CD14-positive monocyte (primary cell): ENCODE measurements at regions not wholly inside any gene's neighbourhood (a gene's known extent, or its start where the extent isn't known, plus 50 kb on each side); places are given as distances from the start of the nearest gene placed in this dataset.
"Not testable (repeated sequence)": the region's sequence is repeated elsewhere in the genome, so short reads cannot be mapped to it uniquely, and the experiment has no call there.

Experiments used
- DNase-seq, 3 donors: peaks; one replicate each; pipeline ENCODE4 v3.0.0-alpha.2; 2011 to 2022
- H2AFZ ChIP-seq: 2 replicates; pipeline ENCODE4 v1.6.0; 2012; ENCODE audit warnings: mild to moderate bottlenecking, low read depth, low read length, inconsistent platforms; ENCODE audit not compliant: insufficient read depth, poor library complexity, severe bottlenecking
- H3K27ac ChIP-seq, 2 donors: 1 replicate in 1 of 2; 2 replicates in 1 of 2; pipeline ENCODE4 v1.5.1; 2012 to 2013; ENCODE audit warnings: low read length in 2 of 2, control low read depth in 1 of 2, inconsistent platforms in 1 of 2, low read depth in 1 of 2, mild to moderate bottlenecking in 1 of 2
- H3K27me3 ChIP-seq, 2 donors: one replicate each; pipeline versions ENCODE4 v1.6.0 to v1.6.1; 2011 to 2013; ENCODE audit warnings: low read length in 2 of 2; ENCODE audit not compliant: control insufficient read depth in 2 of 2, insufficient read depth in 2 of 2
- H3K36me3 ChIP-seq, 2 donors: replicated peaks in 1 of 2; 1 replicate in 1 of 2; 2 replicates in 1 of 2; pipeline versions ENCODE4 v1.5.1 to v1.6.1; 2012 to 2013; ENCODE audit warnings: low read length in 2 of 2, control low read depth in 1 of 2, inconsistent platforms in 1 of 2, mild to moderate bottlenecking in 1 of 2; ENCODE audit not compliant: insufficient read depth in 2 of 2, control insufficient read depth in 1 of 2
- H3K4me1 ChIP-seq, 2 donors: 1 replicate in 1 of 2; 2 replicates in 1 of 2; pipeline versions ENCODE4 v1.5.1 to v1.6.1; 2012 to 2013; ENCODE audit warnings: low read length in 2 of 2, control low read depth in 1 of 2, inconsistent platforms in 1 of 2, mild to moderate bottlenecking in 1 of 2, moderate library complexity in 1 of 2; ENCODE audit not compliant: insufficient read depth in 2 of 2, control insufficient read depth in 1 of 2
- H3K4me2 ChIP-seq: replicated peaks from 2 replicates; pipeline ENCODE3; 2012; ENCODE audit warnings: low read length, moderate library complexity, mild to moderate bottlenecking; ENCODE audit not compliant: poor library complexity, severe bottlenecking; ENCODE audit errors: extremely low read depth
- H3K4me3 ChIP-seq, 3 experiments: fragments of 200-600 bp in 1 of 3; sonication (generic) in 1 of 3; replicated peaks in 1 of 3; 1 replicate in 2 of 3; 2 replicates in 1 of 3; pipeline ENCODE4 v1.5.1; 2011 to 2013; ENCODE audit warnings: low read length in 3 of 3, mild to moderate bottlenecking in 3 of 3, control low read depth in 2 of 3, low read depth in 2 of 3, inconsistent platforms in 1 of 3, moderate library complexity in 1 of 3
- H3K79me2 ChIP-seq: 2 replicates; pipeline ENCODE4 v1.6.0; 2012; ENCODE audit warnings: mild to moderate bottlenecking, control low read depth, inconsistent platforms, low read length, moderate library complexity; ENCODE audit not compliant: insufficient read depth
- H3K9ac ChIP-seq: 2 replicates; pipeline ENCODE4 v1.6.0; 2017; ENCODE audit warnings: low read length, mild to moderate bottlenecking; ENCODE audit not compliant: insufficient read depth, poor library complexity, severe bottlenecking
- H3K9me3 ChIP-seq, 2 donors: replicated peaks in 1 of 2; 1 replicate in 1 of 2; 2 replicates in 1 of 2; pipeline versions ENCODE4 v1.5.1 to v1.6.1; 2012 to 2013; ENCODE audit warnings: low read length in 2 of 2, control low read depth in 1 of 2; ENCODE audit not compliant: control insufficient read depth in 1 of 2, insufficient read depth in 1 of 2
- H4K20me1 ChIP-seq: 2 replicates; pipeline ENCODE4 v1.6.0; 2012; ENCODE audit warnings: mild to moderate bottlenecking, low read length, control low read depth, moderate library complexity; ENCODE audit not compliant: insufficient read depth
- H3K27ac Mint-ChIP-seq, 7 donors: one replicate each; pipeline ENCODE4 v1.8.0; 2020; ENCODE audit warnings: mild to moderate bottlenecking in 7 of 7, mixed read lengths in 7 of 7, moderate library complexity in 6 of 7, inconsistent platforms in 2 of 7
- H3K27me3 Mint-ChIP-seq, 3 donors: one replicate each; pipeline ENCODE4 v1.8.0; 2021 to 2022; ENCODE audit warnings: low read depth in 3 of 3, mild to moderate bottlenecking in 3 of 3, mixed read lengths in 3 of 3, moderate library complexity in 3 of 3, inconsistent platforms in 1 of 3
- H3K36me3 Mint-ChIP-seq, 2 donors: one replicate each; pipeline ENCODE4 v1.8.0; 2020; ENCODE audit warnings: mixed read lengths in 2 of 2, inconsistent platforms in 1 of 2, mild to moderate bottlenecking in 1 of 2
- H3K4me1 Mint-ChIP-seq: one replicate; pipeline ENCODE4 v1.8.0; 2020; ENCODE audit warnings: mild to moderate bottlenecking, mixed read lengths
- H3K4me3 Mint-ChIP-seq, 2 donors: one replicate each; pipeline ENCODE4 v1.8.0; 2020; ENCODE audit warnings: mild to moderate bottlenecking in 2 of 2, mixed read lengths in 2 of 2, moderate library complexity in 1 of 2
- H3K9me3 Mint-ChIP-seq, 7 donors: one replicate each; pipeline ENCODE4 v1.8.0; 2020 to 2022; ENCODE audit warnings: mixed read lengths in 7 of 7, mild to moderate bottlenecking in 6 of 7, moderate library complexity in 6 of 7, inconsistent platforms in 2 of 7
- WGBS: methylation state at CpG from one replicate; pipeline ENCODE4 v1.1.5; 2013; ENCODE audit warnings: missing lambda C conversion rate; ENCODE audit not compliant: insufficient coverage; 5-methylcytosine and 5-hydroxymethylcytosine counted together
- intact Hi-C, 2 donors: fragments of 100-400 bp; cut with micrococcal nuclease; formaldehyde crosslinking; loops; one replicate each; pipeline versions ENCODE4 v1.15.0 to v1.15.1; 2023
- TF ChIP-seq, protein P1 (sequence below): fragments of 200-600 bp; IDR thresholded peaks from one replicate; pipeline ENCODE4 v1.8.0; 2022; ENCODE audit warnings: antibody characterized with exemption, mild to moderate bottlenecking

GRCh38 chr5:57738301-57738700 lies 255.7 kb upstream of the ACTBL2 start:
- no peak overlapping the region for H3K4me3 Mint-ChIP-seq
- intact Hi-C loops: no loop called here
- WGBS: 100% methylated on average over 2 of the region's 2 CpGs
- no peaks in the 10 kb centered on the region for H3K4me1 ChIP-seq
- H3K36me3 ChIP-seq: no peaks in the 10 kb centered on the region
- TF ChIP-seq, protein P1, sequence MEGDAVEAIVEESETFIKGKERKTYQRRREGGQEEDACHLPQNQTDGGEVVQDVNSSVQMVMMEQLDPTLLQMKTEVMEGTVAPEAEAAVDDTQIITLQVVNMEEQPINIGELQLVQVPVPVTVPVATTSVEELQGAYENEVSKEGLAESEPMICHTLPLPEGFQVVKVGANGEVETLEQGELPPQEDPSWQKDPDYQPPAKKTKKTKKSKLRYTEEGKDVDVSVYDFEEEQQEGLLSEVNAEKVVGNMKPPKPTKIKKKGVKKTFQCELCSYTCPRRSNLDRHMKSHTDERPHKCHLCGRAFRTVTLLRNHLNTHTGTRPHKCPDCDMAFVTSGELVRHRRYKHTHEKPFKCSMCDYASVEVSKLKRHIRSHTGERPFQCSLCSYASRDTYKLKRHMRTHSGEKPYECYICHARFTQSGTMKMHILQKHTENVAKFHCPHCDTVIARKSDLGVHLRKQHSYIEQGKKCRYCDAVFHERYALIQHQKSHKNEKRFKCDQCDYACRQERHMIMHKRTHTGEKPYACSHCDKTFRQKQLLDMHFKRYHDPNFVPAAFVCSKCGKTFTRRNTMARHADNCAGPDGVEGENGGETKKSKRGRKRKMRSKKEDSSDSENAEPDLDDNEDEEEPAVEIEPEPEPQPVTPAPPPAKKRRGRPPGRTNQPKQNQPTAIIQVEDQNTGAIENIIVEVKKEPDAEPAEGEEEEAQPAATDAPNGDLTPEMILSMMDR: no peak
- H3K4me1 Mint-ChIP-seq: no peaks in the 10 kb centered on the region
- DNase-seq: no peak
- no peak overlapping the region for H3K27ac Mint-ChIP-seq
- no peaks in the 10 kb centered on the region for H4K20me1 ChIP-seq
- H3K9me3 ChIP-seq: no peaks in the 10 kb centered on the region
- H3K27ac ChIP-seq: no peak overlapping the region
- no peaks in the 10 kb centered on the region for H3K27me3 ChIP-seq
- no peak overlapping the region for H3K9ac ChIP-seq
- H3K9me3 Mint-ChIP-seq: no peaks in the 10 kb centered on the region
- no peaks in the 10 kb centered on the region for H3K27me3 Mint-ChIP-seq
- H2AFZ ChIP-seq: no peak overlapping the region
- no peak overlapping the region for H3K4me2 ChIP-seq
- no peaks in the 10 kb centered on the region for H3K79me2 ChIP-seq
- H3K4me3 ChIP-seq: no peak overlapping the region
- H3K36me3 Mint-ChIP-seq: no peaks in the 10 kb centered on the region

- H3K4me1 Mint-ChIP-seq: no peaks in the 10 kb centered on the region
- H3K4me2 ChIP-seq: no peak overlapping the region
- no peaks in the 10 kb centered on the region for H3K9me3 ChIP-seq
- no peaks in the 10 kb centered on the region for H3K27me3 Mint-ChIP-seq
- H3K9me3 Mint-ChIP-seq: no peaks in the 10 kb centered on the region
- 100% methylated on average over 1 of the region's 4 CpGs for WGBS
- H3K4me1 ChIP-seq: no peaks in the 10 kb centered on the region
- no peaks in the 10 kb centered on the region for H3K27me3 ChIP-seq
- DNase-seq: no peak
- no peak overlapping the region for H3K27ac Mint-ChIP-seq
- H3K79me2 ChIP-seq: no peaks in the 10 kb centered on the region
- TF ChIP-seq, protein P1: no peak
- H4K20me1 ChIP-seq: no peaks in the 10 kb centered on the region
- H3K36me3 ChIP-seq: no peaks in the 10 kb centered on the region
- H3K9ac ChIP-seq: no peak overlapping the region
- intact Hi-C loops: no loop called here
- H3K4me3 Mint-ChIP-seq: no peak overlapping the region
- no peak overlapping the region for H3K4me3 ChIP-seq
- no peak overlapping the region for H3K27ac ChIP-seq
- H3K36me3 Mint-ChIP-seq: no peaks in the 10 kb centered on the region
- H2AFZ ChIP-seq: no peak overlapping the region
Observed at GRCh38 chr5:57736716-57737115, 254.1 kb upstream of the ACTBL2 start.

GRCh38 chr5:57735279-57736153 lies 252.9 kb upstream of the ACTBL2 start:
- H3K79me2 ChIP-seq, intact Hi-C loops, H3K27ac ChIP-seq, H3K36me3 ChIP-seq, H3K4me2 ChIP-seq, H3K4me3 ChIP-seq, DNase-seq, H3K27me3 Mint-ChIP-seq, H3K9me3 ChIP-seq, H3K4me1 Mint-ChIP-seq, H3K27me3 ChIP-seq, H3K4me1 ChIP-seq, H4K20me1 ChIP-seq, H3K4me3 Mint-ChIP-seq, H3K36me3 Mint-ChIP-seq, H2AFZ ChIP-seq, H3K27ac Mint-ChIP-seq, H3K9ac ChIP-seq, H3K9me3 Mint-ChIP-seq: not testable (repeated sequence)
- 94% methylated on average over 4 of the region's 7 CpGs for WGBS
